LNCaP clone FGC (cell line): ENCODE measurements at regions not wholly inside any gene's neighbourhood (a gene's known extent, or its start where the extent isn't known, plus 50 kb on each side); places are given as distances from the start of the nearest gene placed in this dataset.

ENCODE experiments used
- DNase-seq: peaks from one replicate; pipeline ENCODE4 v3.0.0-alpha.2; 2011; ENCODE audit warnings: low read depth
- H3K4me3 ChIP-seq: 2 replicates; pipeline ENCODE4 v1.5.1; 2011; ENCODE audit warnings: mild to moderate bottlenecking, low read depth, low read length, control low read depth
- CTCF ChIP-seq: IDR thresholded peaks from 2 replicates; pipeline ENCODE4 v1.5.1; 2012; ENCODE audit warnings: mild to moderate bottlenecking; ENCODE audit not compliant: control insufficient read depth, insufficient read depth; ENCODE audit errors: extremely low read depth

DNA sequence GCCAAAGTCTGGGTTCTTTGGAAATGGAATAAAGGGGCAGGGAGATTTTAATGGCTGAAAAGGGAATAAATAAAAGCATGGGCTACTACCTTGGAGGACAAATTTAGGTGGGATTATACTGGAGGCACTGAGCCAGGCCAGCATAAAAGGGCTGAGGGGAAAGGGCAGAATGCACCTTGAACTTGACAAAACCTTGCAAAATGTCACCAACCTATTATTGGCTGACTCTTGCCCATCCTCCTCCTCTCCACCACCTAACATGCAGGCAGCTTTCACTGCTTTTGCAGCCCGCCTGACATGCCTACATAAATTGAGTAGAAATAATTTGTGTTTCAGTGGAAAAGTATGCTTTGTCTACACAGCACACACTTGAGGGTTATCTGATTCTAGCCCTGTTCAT, 65.3 kb upstream of the ABLIM1 start:
- DNase-seq = no peak
- TF ChIP-seq CTCF = no peak
- H3K4me3 ChIP-seq = no peak overlapping the region

- no peak for TF ChIP-seq CTCF
- no peak overlapping the region for H3K4me3 ChIP-seq
- DNase-seq = no peak
Measured at GRCh38 chr10:114723991-114724715, 66.1 kb upstream of the ABLIM1 start.

GRCh38 chr10:114724716-114725106, 66.6 kb upstream of the ABLIM1 start:
- H3K4me3 ChIP-seq = no peak overlapping the region
- DNase-seq = no peak
- TF ChIP-seq CTCF = no peak

DNA sequence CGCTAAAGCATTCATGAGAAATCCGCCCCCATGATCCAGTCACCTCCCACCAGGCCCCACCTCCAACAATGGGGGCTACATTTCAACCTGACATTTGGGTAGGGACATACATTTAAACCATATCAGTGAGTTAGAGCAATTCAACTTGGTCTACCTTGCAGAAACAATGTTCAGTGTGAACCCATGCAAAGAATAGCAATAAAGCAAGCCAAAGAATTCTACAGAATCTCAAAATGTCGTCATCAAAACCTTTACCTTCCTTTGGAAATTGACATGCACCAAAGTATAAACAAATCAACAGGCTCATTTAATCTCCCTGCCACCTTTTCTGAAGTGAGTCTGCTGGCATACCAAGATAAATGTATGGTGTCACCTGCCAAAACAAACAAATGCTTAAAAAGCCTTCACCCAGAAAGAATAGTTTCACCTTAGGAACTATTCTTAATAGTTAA, 68.8 kb upstream of the ABLIM1 start:
- no peak overlapping the region for H3K4me3 ChIP-seq
- DNase-seq = no peak
- no peak for TF ChIP-seq CTCF

DNA sequence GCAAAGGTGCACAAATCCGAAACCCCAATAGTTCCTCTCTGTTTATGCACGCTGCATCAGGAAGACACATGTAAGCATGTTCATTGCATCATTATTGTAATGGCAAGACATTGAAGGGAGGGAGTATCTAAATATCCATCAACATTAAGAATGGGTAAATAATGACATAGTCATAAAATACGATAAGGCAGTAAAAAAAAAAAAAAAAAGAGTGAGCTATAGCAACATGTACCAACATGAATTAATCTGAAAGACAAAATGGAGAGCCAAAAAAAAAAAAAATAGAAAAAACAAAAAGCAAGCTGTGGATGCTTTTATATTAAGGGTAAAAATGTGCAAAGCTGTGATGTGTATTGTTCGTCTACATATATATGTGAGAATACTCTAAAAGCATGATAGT, 70.2 kb upstream of the ABLIM1 start:
- no peak for DNase-seq
- H3K4me3 ChIP-seq = no peak overlapping the region
- no peak for TF ChIP-seq CTCF

- no peak for TF ChIP-seq CTCF
- no peak overlapping the region for H3K4me3 ChIP-seq
- no peak for DNase-seq
Measured at GRCh38 chr10:114729103-114729659, 71.1 kb upstream of the ABLIM1 start.

DNA sequence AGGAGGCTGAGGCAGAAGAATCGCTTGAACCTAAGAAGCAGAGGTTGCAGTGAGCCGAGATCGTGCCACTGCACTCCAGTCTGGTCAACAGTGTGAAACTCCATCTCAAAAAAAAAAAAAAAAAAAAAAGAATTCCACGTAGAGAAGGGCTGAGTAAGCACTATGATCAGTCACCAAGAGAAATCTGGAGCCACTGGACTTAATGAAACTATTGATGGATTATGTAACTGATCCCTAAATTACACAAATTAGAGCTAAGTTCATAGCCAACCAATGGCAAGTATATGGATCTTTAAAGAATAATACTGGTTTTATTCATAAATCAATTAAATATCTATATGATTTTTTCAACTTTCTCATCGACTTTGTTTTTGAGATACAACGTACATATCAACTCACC, 72.2 kb upstream of the ABLIM1 start:
- no peak for TF ChIP-seq CTCF
- no peak overlapping the region for H3K4me3 ChIP-seq
- no peak for DNase-seq
